MM.1S (cell line): ENCODE measurements at regions not wholly inside any gene's neighbourhood (a gene's known extent, or its start where the extent isn't known, plus 50 kb on each side); places are given as distances from the start of the nearest gene placed in this dataset.

Experiments used
- CTCF ChIP-seq: fragments of 300-600 bp; sonication (generic); IDR thresholded peaks from 2 replicates; pipeline ENCODE4 v1.5.1; 2016; ENCODE audit warnings: antibody characterized with exemption, low read length, mixed read lengths
- EZH2phosphoT487 ChIP-seq: fragments of 300-600 bp; sonication (generic); IDR thresholded peaks from 2 replicates; pipeline ENCODE4 v1.6.1; 2018; ENCODE audit warnings: antibody characterized with exemption, low read length

- no peak for TF ChIP-seq CTCF
- TF ChIP-seq EZH2phosphoT487, result no peak
Observed at GRCh38 chr6:99780556-99780885, 173.9 kb downstream of the PRDM13 start.
